ENCODE measurements at regions not wholly inside any gene's neighbourhood (a gene's known extent, or its start where the extent isn't known, plus 50 kb on each side); places are given as distances from the start of the nearest gene placed in this dataset.

GRCh38 chr5:54859316-54859715, 126.1 kb downstream of the ESM1 start:
- no peak for DNase-seq (ENCODE audit: low read depth in 3 of 3, low spot score in 2 of 3)

- no peak for DNase-seq (ENCODE audit: low read depth in 3 of 3, low spot score in 2 of 3)
Observed at GRCh38 chr5:54854883-54855581, 130.4 kb downstream of the ESM1 start.

GRCh38 chr5:54852007-54852406, 133.4 kb downstream of the ESM1 start:
- DNase-seq (ENCODE audit: low read depth in 3 of 3, low spot score in 2 of 3) = no peak

- no peak for DNase-seq (ENCODE audit: low read depth in 3 of 3, low spot score in 2 of 3)
Observed at GRCh38 chr5:54851449-54851848, 133.9 kb downstream of the ESM1 start.

GRCh38 chr5:54848581-54848980, 136.8 kb downstream of the ESM1 start:
- no peak for DNase-seq (ENCODE audit: low read depth in 3 of 3, low spot score in 2 of 3)

- no peak for DNase-seq (ENCODE audit: low read depth in 3 of 3, low spot score in 2 of 3)
Observed at GRCh38 chr5:54845567-54845941, 139.8 kb downstream of the ESM1 start.

- DNase-seq (ENCODE audit: low read depth in 3 of 3, low spot score in 2 of 3) = peak in 1 of 3 donors; percentile 55
Observed at GRCh38 chr5:54844905-54845566, 140.4 kb downstream of the ESM1 start.

GRCh38 chr5:54844266-54844665, 141.1 kb downstream of the ESM1 start:
- no peak for DNase-seq (ENCODE audit: low read depth in 3 of 3, low spot score in 2 of 3)

GRCh38 chr5:54841481-54841880, 143.9 kb downstream of the ESM1 start:
- DNase-seq (ENCODE audit: low read depth in 3 of 3, low spot score in 2 of 3) = no peak

GRCh38 chr5:54838843-54839242, 146.6 kb downstream of the ESM1 start:
- no peak for DNase-seq (ENCODE audit: low read depth in 3 of 3, low spot score in 2 of 3)

- no peak for DNase-seq (ENCODE audit: low read depth in 3 of 3, low spot score in 2 of 3)
Observed at GRCh38 chr5:54837981-54838380, 147.4 kb downstream of the ESM1 start.

GRCh38 chr5:54837093-54837492, 148.3 kb downstream of the ESM1 start:
- no peak for DNase-seq (ENCODE audit: low read depth in 3 of 3, low spot score in 2 of 3)

- DNase-seq (ENCODE audit: low read depth in 3 of 3, low spot score in 2 of 3) = no peak
Observed at GRCh38 chr5:54835647-54836046, 149.7 kb downstream of the ESM1 start.

- no peak for DNase-seq (ENCODE audit: low read depth in 3 of 3, low spot score in 2 of 3)
Observed at GRCh38 chr5:54834121-54834842, 151.1 kb downstream of the ESM1 start.

- DNase-seq (ENCODE audit: low read depth in 3 of 3, low spot score in 2 of 3) = no peak
Observed at GRCh38 chr5:54833590-54833989, 151.8 kb downstream of the ESM1 start.

- no peak for DNase-seq (ENCODE audit: low read depth in 3 of 3, low spot score in 2 of 3)
Observed at GRCh38 chr5:54832858-54833257, 152.5 kb downstream of the ESM1 start.

- DNase-seq (ENCODE audit: low read depth in 3 of 3, low spot score in 2 of 3) = no peak
Observed at GRCh38 chr5:54832045-54832444, 153.3 kb downstream of the ESM1 start.

GRCh38 chr5:54831233-54831632, 154.2 kb downstream of the ESM1 start:
- DNase-seq (ENCODE audit: low read depth in 3 of 3, low spot score in 2 of 3) = no peak

GRCh38 chr5:54829676-54830535, 155.5 kb downstream of the ESM1 start:
- DNase-seq (ENCODE audit: low read depth in 3 of 3, low spot score in 2 of 3) = no peak

- no peak for DNase-seq (ENCODE audit: low read depth in 3 of 3, low spot score in 2 of 3)
Observed at GRCh38 chr5:54829102-54829501, 156.3 kb downstream of the ESM1 start.

- DNase-seq (ENCODE audit: low read depth in 3 of 3, low spot score in 2 of 3) = no peak
Observed at GRCh38 chr5:54828151-54828550, 157.2 kb downstream of the ESM1 start.
